ENCODE measurements at regions not wholly inside any gene's neighbourhood (a gene's known extent, or its start where the extent isn't known, plus 50 kb on each side); places are given as distances from the start of the nearest gene placed in this dataset.

GRCh38 chr7:97680622-97681021, 51.3 kb upstream of the TAC1 start:
- TF ChIP-seq, protein P1, sequence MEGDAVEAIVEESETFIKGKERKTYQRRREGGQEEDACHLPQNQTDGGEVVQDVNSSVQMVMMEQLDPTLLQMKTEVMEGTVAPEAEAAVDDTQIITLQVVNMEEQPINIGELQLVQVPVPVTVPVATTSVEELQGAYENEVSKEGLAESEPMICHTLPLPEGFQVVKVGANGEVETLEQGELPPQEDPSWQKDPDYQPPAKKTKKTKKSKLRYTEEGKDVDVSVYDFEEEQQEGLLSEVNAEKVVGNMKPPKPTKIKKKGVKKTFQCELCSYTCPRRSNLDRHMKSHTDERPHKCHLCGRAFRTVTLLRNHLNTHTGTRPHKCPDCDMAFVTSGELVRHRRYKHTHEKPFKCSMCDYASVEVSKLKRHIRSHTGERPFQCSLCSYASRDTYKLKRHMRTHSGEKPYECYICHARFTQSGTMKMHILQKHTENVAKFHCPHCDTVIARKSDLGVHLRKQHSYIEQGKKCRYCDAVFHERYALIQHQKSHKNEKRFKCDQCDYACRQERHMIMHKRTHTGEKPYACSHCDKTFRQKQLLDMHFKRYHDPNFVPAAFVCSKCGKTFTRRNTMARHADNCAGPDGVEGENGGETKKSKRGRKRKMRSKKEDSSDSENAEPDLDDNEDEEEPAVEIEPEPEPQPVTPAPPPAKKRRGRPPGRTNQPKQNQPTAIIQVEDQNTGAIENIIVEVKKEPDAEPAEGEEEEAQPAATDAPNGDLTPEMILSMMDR (IDR thresholded peaks at IDR 0.05), result no peak
- no peak for TF ChIP-seq POLR2A (IDR thresholded peaks at IDR 0.05)

Measured in adrenal gland (tissue), 5 donors.